Cardiac fibroblast (primary cell): ENCODE measurements at regions not wholly inside any gene's neighbourhood (a gene's known extent, or its start where the extent isn't known, plus 50 kb on each side); places are given as distances from the start of the nearest gene placed in this dataset.

Experiments
- DNase-seq, 2 donors: peaks; one replicate each; pipeline versions ENCODE4 v3.0.0 to v3.0.0-alpha.2; 2010; ENCODE audit warnings: low read depth in 2 of 2
- H3K4me3 ChIP-seq, 2 donors: replicated peaks in 1 of 2; 1 replicate in 1 of 2; 2 replicates in 1 of 2; pipeline ENCODE4 v1.5.1; 2011; ENCODE audit warnings: low read depth in 2 of 2, low read length in 2 of 2, mild to moderate bottlenecking in 2 of 2, moderate library complexity in 1 of 2
- TF ChIP-seq, protein P1 (sequence below): IDR thresholded peaks from one replicate; pipeline ENCODE4 v1.5.1; 2011; ENCODE audit warnings: low read depth, mild to moderate bottlenecking, low read length, inconsistent platforms

DNA sequence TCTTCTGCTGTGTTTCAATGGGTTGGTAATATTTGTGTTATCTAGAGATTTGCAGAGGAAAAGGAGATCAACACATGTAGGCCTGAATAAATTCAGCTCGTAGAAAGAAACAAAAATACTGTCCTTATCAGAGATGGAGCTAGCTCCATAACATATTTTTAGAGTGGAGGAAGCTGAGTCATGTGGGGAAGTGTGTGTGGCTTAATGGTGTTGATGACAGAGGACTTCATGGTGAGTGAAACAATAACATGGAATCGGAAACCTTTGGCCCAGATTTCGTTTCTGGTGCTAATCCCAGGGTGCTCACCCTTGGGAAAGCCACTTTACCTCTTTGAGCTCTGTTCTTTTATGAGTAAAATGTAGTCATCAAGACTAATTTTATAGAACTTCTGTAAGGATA lies 825.0 kb downstream of the TLR4 start:
- TF ChIP-seq, protein P1, sequence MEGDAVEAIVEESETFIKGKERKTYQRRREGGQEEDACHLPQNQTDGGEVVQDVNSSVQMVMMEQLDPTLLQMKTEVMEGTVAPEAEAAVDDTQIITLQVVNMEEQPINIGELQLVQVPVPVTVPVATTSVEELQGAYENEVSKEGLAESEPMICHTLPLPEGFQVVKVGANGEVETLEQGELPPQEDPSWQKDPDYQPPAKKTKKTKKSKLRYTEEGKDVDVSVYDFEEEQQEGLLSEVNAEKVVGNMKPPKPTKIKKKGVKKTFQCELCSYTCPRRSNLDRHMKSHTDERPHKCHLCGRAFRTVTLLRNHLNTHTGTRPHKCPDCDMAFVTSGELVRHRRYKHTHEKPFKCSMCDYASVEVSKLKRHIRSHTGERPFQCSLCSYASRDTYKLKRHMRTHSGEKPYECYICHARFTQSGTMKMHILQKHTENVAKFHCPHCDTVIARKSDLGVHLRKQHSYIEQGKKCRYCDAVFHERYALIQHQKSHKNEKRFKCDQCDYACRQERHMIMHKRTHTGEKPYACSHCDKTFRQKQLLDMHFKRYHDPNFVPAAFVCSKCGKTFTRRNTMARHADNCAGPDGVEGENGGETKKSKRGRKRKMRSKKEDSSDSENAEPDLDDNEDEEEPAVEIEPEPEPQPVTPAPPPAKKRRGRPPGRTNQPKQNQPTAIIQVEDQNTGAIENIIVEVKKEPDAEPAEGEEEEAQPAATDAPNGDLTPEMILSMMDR = no peak
- H3K4me3 ChIP-seq = no peak overlapping the region
- peak; percentile 1 to 58 for DNase-seq

DNA sequence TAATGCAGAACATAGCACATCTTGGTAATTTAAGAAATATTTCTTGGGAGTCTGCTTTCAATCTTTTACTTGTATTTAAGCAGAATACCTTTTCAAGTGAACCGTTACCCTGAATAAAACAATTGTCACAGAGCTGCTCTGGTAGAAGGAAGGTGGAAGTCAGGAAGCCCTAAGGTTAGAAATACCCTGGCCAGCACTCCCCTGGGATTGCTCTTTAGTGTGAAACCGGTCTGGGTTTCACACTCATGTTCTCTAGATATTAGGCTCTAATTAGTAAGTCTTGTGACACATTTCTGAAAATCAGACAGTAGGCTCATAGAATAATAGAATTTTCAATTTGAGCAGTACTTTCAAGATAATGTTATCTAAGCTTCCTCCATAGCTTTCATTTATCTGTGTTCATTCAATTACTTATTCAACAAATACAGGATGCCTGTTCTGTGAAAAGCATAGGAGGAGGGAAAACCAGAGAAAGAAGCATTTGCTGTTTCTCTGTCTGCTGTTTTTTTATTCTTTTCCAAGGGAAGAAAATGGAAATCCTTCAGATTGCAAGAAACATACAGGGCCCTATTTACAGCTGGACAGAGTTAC lies 825.5 kb downstream of the TLR4 start:
- DNase-seq = peak in 1 of 2 donors; percentile 2
- TF ChIP-seq, protein P1 = no peak
- no peak overlapping the region for H3K4me3 ChIP-seq

- DNase-seq = no peak
Measured at GRCh38 chr9:118532592-118532991, 828.4 kb downstream of the TLR4 start.

DNA sequence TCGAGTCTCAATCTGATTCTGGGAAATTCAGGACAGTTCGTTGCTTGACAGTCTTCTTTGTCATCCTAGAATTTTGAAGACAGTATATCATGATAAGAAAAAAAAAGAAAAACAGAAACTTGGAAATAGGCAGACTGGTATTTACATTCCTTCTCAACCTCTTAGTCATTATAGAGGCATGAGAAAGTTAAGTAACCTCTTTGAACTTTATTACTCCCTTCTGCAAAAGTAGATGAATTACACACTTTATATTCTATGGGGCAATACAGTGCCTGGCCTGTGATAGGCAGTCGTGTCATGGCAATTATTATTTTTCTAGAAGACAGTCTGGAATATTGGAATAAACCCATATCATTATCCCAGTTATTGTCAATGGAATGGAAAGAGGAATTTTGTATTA lies 828.9 kb downstream of the TLR4 start:
- DNase-seq = peak in 1 of 2 donors; percentile 20
- TF ChIP-seq, protein P1 = no peak
- no peak overlapping the region for H3K4me3 ChIP-seq

More at GRCh38 chr9:118532592-118532991, 828.4 kb downstream of the TLR4 start:
- H3K4me3 ChIP-seq = no peak overlapping the region
- TF ChIP-seq, protein P1 = no peak

DNA sequence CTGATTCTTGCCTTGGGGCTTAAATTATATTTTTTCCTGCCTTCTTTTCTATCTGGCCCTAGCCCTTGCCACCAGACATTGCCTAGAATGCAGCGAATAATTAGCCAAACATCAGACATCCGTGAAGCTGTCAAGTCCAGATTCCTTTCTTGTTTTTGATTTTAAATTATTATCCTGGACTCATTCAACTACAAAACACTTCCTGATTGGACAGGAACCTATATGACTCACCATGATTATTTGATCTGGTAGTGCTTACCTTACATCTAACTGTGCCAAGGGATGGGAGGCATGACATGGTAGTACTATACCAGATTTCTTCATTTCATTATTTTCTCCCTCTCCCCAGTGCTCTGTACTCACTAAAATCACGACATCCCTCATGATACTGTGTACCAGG lies 829.6 kb downstream of the TLR4 start:
- no peak for DNase-seq
- no peak overlapping the region for H3K4me3 ChIP-seq
- TF ChIP-seq, protein P1 = no peak

- DNase-seq = no peak
Measured at GRCh38 chr9:118536153-118536552, 832.0 kb downstream of the TLR4 start.

More at GRCh38 chr9:118536153-118536552, 832.0 kb downstream of the TLR4 start:
- H3K4me3 ChIP-seq = no peak overlapping the region
- TF ChIP-seq, protein P1 = no peak
